Esophagus muscularis mucosa (tissue), 4 donors: ENCODE measurements at regions not wholly inside any gene's neighbourhood (a gene's known extent, or its start where the extent isn't known, plus 50 kb on each side); places are given as distances from the start of the nearest gene placed in this dataset.

Experiments
- CTCF ChIP-seq, 3 experiments: fragments of 200-600 bp in 2 of 3; fragments of 450-650 bp in 1 of 3; sonication (generic) in 2 of 3; IDR thresholded peaks; one replicate each; pipeline ENCODE4 v1.5.1; 2017 to 2019; ENCODE audit warnings: antibody characterized with exemption in 3 of 3, mild to moderate bottlenecking in 2 of 3, moderate library complexity in 1 of 3
- EP300 ChIP-seq: sonication (generic); formaldehyde crosslinking; IDR thresholded peaks from one replicate; pipeline ENCODE4 v1.6.1; 2017; ENCODE audit warnings: antibody characterized with exemption
- POLR2A ChIP-seq: fragments of 450-650 bp; IDR thresholded peaks from one replicate; pipeline ENCODE4 v1.6.1; 2017; ENCODE audit warnings: antibody characterized with exemption, moderate library complexity, mild to moderate bottlenecking, low read depth

- TF ChIP-seq CTCF (IDR thresholded peaks at IDR 0.05) (no peak), POLR2A (no peak), EP300 (no peak)
These were observed 459.7 kb downstream of the SOX9 start for GRCh38 chr17:72580321-72581127.
